ENCODE measurements at regions not wholly inside any gene's neighbourhood (a gene's known extent, or its start where the extent isn't known, plus 50 kb on each side); places are given as distances from the start of the nearest gene placed in this dataset.

GRCh38 chr20:12337601-12338000 lies 419.9 kb downstream of the BTBD3 start:
- Histone ChIP-seq H3K36me3 (ENCODE audit: control insufficient read depth in 1 of 2, insufficient read depth in 2 of 2, low read length in 2 of 2) (no peaks in the 10 kb centered on the region), H3K4me3 (ENCODE audit: low read depth in 1 of 2, low read length in 2 of 2) (no peak overlapping the region), H3K4me1 (ENCODE audit: control insufficient read depth in 1 of 2, insufficient read depth in 2 of 2, low read length in 2 of 2) (no peaks in the 10 kb centered on the region), H3K27ac (ENCODE audit: low read length) (no peak overlapping the region), H3K27me3 (ENCODE audit: low read depth, low read length) (no peaks in the 10 kb centered on the region), H3K9me3 (ENCODE audit: control insufficient read depth in 1 of 2, low read length in 2 of 2) (no peaks in the 10 kb centered on the region)

DNA sequence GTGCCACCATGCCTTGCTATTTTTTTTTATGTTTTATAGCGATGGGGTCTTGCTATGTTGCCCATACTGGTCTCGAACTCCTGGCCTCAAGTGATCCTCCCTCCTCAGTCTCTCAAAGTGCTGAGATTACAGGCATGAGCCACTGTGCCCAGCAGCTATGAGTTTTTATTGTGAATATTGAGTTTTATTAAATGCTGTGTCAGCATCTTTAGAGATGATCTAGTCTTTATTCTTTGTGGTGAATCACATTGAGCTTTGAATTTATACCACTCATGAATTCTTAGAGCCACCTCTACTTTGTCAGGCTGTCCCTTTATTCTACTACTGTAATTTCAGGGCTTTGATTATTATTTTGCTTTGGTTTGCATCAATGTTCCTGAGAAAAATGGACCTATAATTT lies 428.3 kb downstream of the BTBD3 start:
- Histone ChIP-seq H3K27ac (ENCODE audit: low read length) (no peak overlapping the region), H3K27me3 (ENCODE audit: low read depth, low read length) (no peaks in the 10 kb centered on the region), H3K4me3 (ENCODE audit: low read depth in 1 of 2, low read length in 2 of 2) (no peak overlapping the region), H3K9me3 (ENCODE audit: control insufficient read depth in 1 of 2, low read length in 2 of 2) (no peaks in the 10 kb centered on the region), H3K4me1 (ENCODE audit: control insufficient read depth in 1 of 2, insufficient read depth in 2 of 2, low read length in 2 of 2) (no peaks in the 10 kb centered on the region), H3K36me3 (ENCODE audit: control insufficient read depth in 1 of 2, insufficient read depth in 2 of 2, low read length in 2 of 2) (no peaks in the 10 kb centered on the region)

GRCh38 chr20:12353842-12354241 lies 436.1 kb downstream of the BTBD3 start:
- Histone ChIP-seq H3K36me3 (ENCODE audit: control insufficient read depth in 1 of 2, insufficient read depth in 2 of 2, low read length in 2 of 2) (no peaks in the 10 kb centered on the region), H3K4me3 (ENCODE audit: low read depth in 1 of 2, low read length in 2 of 2) (no peak overlapping the region), H3K27ac (ENCODE audit: low read length) (no peak overlapping the region)

GRCh38 chr20:12354725-12355124 lies 437.0 kb downstream of the BTBD3 start:
- H3K27ac ChIP-seq (ENCODE audit: low read length), result no peak overlapping the region
- H3K36me3 ChIP-seq (ENCODE audit: control insufficient read depth in 1 of 2, insufficient read depth in 2 of 2, low read length in 2 of 2), result no peaks in the 10 kb centered on the region
- H3K9me3 ChIP-seq (ENCODE audit: control insufficient read depth in 1 of 2, low read length in 2 of 2), result peaks cover 0 to 3% of the 10 kb centered on the region in 2 donors
- H3K4me1 ChIP-seq (ENCODE audit: control insufficient read depth in 1 of 2, insufficient read depth in 2 of 2, low read length in 2 of 2), result no peaks in the 10 kb centered on the region
- H3K27me3 ChIP-seq (ENCODE audit: low read depth, low read length), result no peaks in the 10 kb centered on the region
- H3K4me3 ChIP-seq (ENCODE audit: low read depth in 1 of 2, low read length in 2 of 2), result no peak overlapping the region

More at GRCh38 chr20:12353842-12354241, 436.1 kb downstream of the BTBD3 start:
- Histone ChIP-seq H3K27me3 (ENCODE audit: low read depth, low read length) (no peaks in the 10 kb centered on the region), H3K4me1 (ENCODE audit: control insufficient read depth in 1 of 2, insufficient read depth in 2 of 2, low read length in 2 of 2) (no peaks in the 10 kb centered on the region), H3K9me3 (ENCODE audit: control insufficient read depth in 1 of 2, low read length in 2 of 2) (peaks cover 0 to 3% of the 10 kb centered on the region in 2 donors)

DNA sequence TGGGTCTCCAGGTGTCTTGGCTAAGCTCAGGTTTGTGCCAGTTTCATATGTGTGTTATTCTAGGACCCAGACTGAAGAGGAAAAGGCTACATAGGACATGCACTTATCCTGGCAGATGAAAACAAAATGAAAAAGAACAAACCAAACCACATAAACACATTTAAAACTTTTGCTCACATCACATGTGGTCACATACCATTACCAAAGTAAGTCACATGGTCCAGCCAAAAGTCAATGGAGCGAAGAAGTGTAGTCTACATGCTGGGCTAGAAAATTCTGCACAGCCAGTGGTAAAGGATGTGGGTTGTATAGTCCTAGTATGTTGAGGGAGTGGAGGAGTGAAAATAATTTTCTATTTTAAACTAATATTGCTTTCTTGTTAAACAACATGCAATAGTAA lies 437.5 kb downstream of the BTBD3 start:
- no peaks in the 10 kb centered on the region for H3K27me3 ChIP-seq (ENCODE audit: low read depth, low read length)
- H3K4me1 ChIP-seq (ENCODE audit: control insufficient read depth in 1 of 2, insufficient read depth in 2 of 2, low read length in 2 of 2), result no peaks in the 10 kb centered on the region
- H3K9me3 ChIP-seq (ENCODE audit: control insufficient read depth in 1 of 2, low read length in 2 of 2), result peaks cover 0 to 3% of the 10 kb centered on the region in 2 donors
- H3K4me3 ChIP-seq (ENCODE audit: low read depth in 1 of 2, low read length in 2 of 2), result no peak overlapping the region
- no peaks in the 10 kb centered on the region for H3K36me3 ChIP-seq (ENCODE audit: control insufficient read depth in 1 of 2, insufficient read depth in 2 of 2, low read length in 2 of 2)
- H3K27ac ChIP-seq (ENCODE audit: low read length), result no peak overlapping the region

DNA sequence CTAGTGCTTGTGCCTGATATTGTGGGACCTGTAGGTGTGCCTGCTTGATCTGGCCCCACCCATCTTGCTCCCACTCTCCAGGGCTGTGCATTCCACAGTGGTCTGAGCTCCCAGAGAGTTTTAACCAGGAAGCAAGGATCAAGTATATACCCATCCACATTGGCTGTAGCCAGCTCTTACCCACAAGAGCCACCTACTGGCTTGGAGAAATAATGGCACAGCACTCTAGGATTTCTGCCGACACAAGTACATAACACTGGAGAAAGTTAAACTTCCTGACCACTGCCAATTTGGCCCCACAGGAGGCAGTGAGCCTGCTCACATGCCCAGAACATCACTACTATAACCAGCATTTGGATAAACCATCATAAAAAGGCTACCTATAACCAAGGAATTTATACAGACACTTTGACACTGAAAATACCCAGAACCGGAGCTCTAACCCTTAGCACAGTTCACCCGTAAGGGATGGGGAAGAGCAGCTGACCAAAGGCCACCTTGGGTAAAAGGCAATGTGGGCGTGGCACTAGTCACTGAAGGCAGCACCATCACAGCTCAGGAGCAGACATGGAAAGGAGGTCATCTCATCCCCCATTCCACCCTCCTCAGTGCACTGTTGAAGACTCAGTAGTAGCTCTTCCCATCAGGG lies 440.4 kb downstream of the BTBD3 start:
- H3K9me3 ChIP-seq (ENCODE audit: control insufficient read depth in 1 of 2, low read length in 2 of 2), result peaks cover 0 to 3% of the 10 kb centered on the region in 2 donors
- H3K27ac ChIP-seq (ENCODE audit: low read length), result no peak overlapping the region
- H3K4me3 ChIP-seq (ENCODE audit: low read depth in 1 of 2, low read length in 2 of 2), result no peak overlapping the region
- no peaks in the 10 kb centered on the region for H3K36me3 ChIP-seq (ENCODE audit: control insufficient read depth in 1 of 2, insufficient read depth in 2 of 2, low read length in 2 of 2)
- no peaks in the 10 kb centered on the region for H3K4me1 ChIP-seq (ENCODE audit: control insufficient read depth in 1 of 2, insufficient read depth in 2 of 2, low read length in 2 of 2)
- H3K27me3 ChIP-seq (ENCODE audit: low read depth, low read length), result no peaks in the 10 kb centered on the region

DNA sequence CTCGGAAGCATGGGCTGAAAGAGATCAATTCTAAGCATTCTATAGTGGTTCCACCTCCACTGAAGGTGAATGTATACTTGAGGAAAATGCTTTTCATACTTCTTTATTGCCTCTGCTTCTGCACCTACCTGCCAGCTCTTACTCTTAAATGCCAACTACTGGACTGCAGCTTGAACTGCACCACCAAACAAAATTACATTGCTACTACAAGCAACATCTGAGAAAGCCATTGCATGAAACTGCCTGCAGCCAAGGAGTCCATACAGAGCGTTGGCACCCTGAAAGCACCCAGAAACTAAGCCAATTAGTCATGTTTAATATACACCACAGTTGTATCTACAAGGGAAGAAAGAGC lies 440.9 kb downstream of the BTBD3 start:
- H3K4me1 ChIP-seq (ENCODE audit: control insufficient read depth in 1 of 2, insufficient read depth in 2 of 2, low read length in 2 of 2), result no peaks in the 10 kb centered on the region
- H3K27ac ChIP-seq (ENCODE audit: low read length), result no peak overlapping the region
- H3K27me3 ChIP-seq (ENCODE audit: low read depth, low read length), result no peaks in the 10 kb centered on the region
- no peak overlapping the region for H3K4me3 ChIP-seq (ENCODE audit: low read depth in 1 of 2, low read length in 2 of 2)
- H3K9me3 ChIP-seq (ENCODE audit: control insufficient read depth in 1 of 2, low read length in 2 of 2), result peaks cover 0 to 3% of the 10 kb centered on the region in 2 donors
- no peaks in the 10 kb centered on the region for H3K36me3 ChIP-seq (ENCODE audit: control insufficient read depth in 1 of 2, insufficient read depth in 2 of 2, low read length in 2 of 2)

DNA sequence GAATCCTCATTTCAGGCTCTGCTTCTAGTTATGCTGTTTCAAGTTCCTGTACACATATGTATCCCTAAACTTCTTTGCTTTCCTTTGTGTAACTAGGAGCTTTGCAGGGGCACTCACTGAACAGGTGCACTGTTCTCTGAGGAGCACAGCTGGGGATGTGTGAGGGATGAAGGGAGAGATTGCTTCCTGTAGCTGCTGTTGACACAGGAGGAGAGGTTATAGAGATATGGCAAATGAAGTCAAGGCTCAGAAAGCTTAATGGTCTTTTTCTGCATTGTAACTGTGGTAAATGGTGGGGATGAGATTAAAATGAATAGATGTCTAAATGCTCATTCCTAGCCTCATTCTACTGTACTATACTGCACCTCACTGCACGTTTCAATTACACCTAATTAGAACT lies 454.3 kb downstream of the BTBD3 start:
- Histone ChIP-seq H3K9me3 (ENCODE audit: control insufficient read depth in 1 of 2, low read length in 2 of 2) (no peaks in the 10 kb centered on the region), H3K4me1 (ENCODE audit: control insufficient read depth in 1 of 2, insufficient read depth in 2 of 2, low read length in 2 of 2) (no peaks in the 10 kb centered on the region), H3K4me3 (ENCODE audit: low read depth in 1 of 2, low read length in 2 of 2) (no peak overlapping the region), H3K27me3 (ENCODE audit: low read depth, low read length) (no peaks in the 10 kb centered on the region), H3K27ac (ENCODE audit: low read length) (no peak overlapping the region), H3K36me3 (ENCODE audit: control insufficient read depth in 1 of 2, insufficient read depth in 2 of 2, low read length in 2 of 2) (no peaks in the 10 kb centered on the region)

- no peaks in the 10 kb centered on the region for H3K4me1 ChIP-seq (ENCODE audit: control insufficient read depth in 1 of 2, insufficient read depth in 2 of 2, low read length in 2 of 2)
- no peaks in the 10 kb centered on the region for H3K9me3 ChIP-seq (ENCODE audit: control insufficient read depth in 1 of 2, low read length in 2 of 2)
- H3K27ac ChIP-seq (ENCODE audit: low read length), result no peak overlapping the region
- no peak overlapping the region for H3K4me3 ChIP-seq (ENCODE audit: low read depth in 1 of 2, low read length in 2 of 2)
- no peaks in the 10 kb centered on the region for H3K27me3 ChIP-seq (ENCODE audit: low read depth, low read length)
- no peaks in the 10 kb centered on the region for H3K36me3 ChIP-seq (ENCODE audit: control insufficient read depth in 1 of 2, insufficient read depth in 2 of 2, low read length in 2 of 2)
Observed at GRCh38 chr20:12372557-12372956, 454.9 kb downstream of the BTBD3 start.

GRCh38 chr20:12375967-12376366 lies 458.3 kb downstream of the BTBD3 start:
- no peaks in the 10 kb centered on the region for H3K9me3 ChIP-seq (ENCODE audit: control insufficient read depth in 1 of 2, low read length in 2 of 2)

GRCh38 chr20:12383821-12384220 lies 466.1 kb downstream of the BTBD3 start:
- H3K27ac ChIP-seq (ENCODE audit: low read length), result no peak overlapping the region

More at GRCh38 chr20:12375967-12376366, 458.3 kb downstream of the BTBD3 start:
- Histone ChIP-seq H3K27ac (ENCODE audit: low read length) (no peak overlapping the region), H3K36me3 (ENCODE audit: control insufficient read depth in 1 of 2, insufficient read depth in 2 of 2, low read length in 2 of 2) (no peaks in the 10 kb centered on the region), H3K4me3 (ENCODE audit: low read depth in 1 of 2, low read length in 2 of 2) (no peak overlapping the region), H3K27me3 (ENCODE audit: low read depth, low read length) (no peaks in the 10 kb centered on the region), H3K4me1 (ENCODE audit: control insufficient read depth in 1 of 2, insufficient read depth in 2 of 2, low read length in 2 of 2) (no peaks in the 10 kb centered on the region)

GRCh38 chr20:12386821-12387220 lies 469.1 kb downstream of the BTBD3 start:
- H3K9me3 ChIP-seq (ENCODE audit: control insufficient read depth in 1 of 2, low read length in 2 of 2), result no peaks in the 10 kb centered on the region
- no peaks in the 10 kb centered on the region for H3K27me3 ChIP-seq (ENCODE audit: low read depth, low read length)
- H3K4me1 ChIP-seq (ENCODE audit: control insufficient read depth in 1 of 2, insufficient read depth in 2 of 2, low read length in 2 of 2), result no peaks in the 10 kb centered on the region
- no peak overlapping the region for H3K27ac ChIP-seq (ENCODE audit: low read length)
- H3K36me3 ChIP-seq (ENCODE audit: control insufficient read depth in 1 of 2, insufficient read depth in 2 of 2, low read length in 2 of 2), result no peaks in the 10 kb centered on the region
- no peak overlapping the region for H3K4me3 ChIP-seq (ENCODE audit: low read depth in 1 of 2, low read length in 2 of 2)

More at GRCh38 chr20:12383821-12384220, 466.1 kb downstream of the BTBD3 start:
- Histone ChIP-seq H3K4me3 (ENCODE audit: low read depth in 1 of 2, low read length in 2 of 2) (no peak overlapping the region), H3K9me3 (ENCODE audit: control insufficient read depth in 1 of 2, low read length in 2 of 2) (no peaks in the 10 kb centered on the region), H3K27me3 (ENCODE audit: low read depth, low read length) (no peaks in the 10 kb centered on the region), H3K4me1 (ENCODE audit: control insufficient read depth in 1 of 2, insufficient read depth in 2 of 2, low read length in 2 of 2) (no peaks in the 10 kb centered on the region), H3K36me3 (ENCODE audit: control insufficient read depth in 1 of 2, insufficient read depth in 2 of 2, low read length in 2 of 2) (no peaks in the 10 kb centered on the region)

All from muscle layer of duodenum (tissue), 2 donors.